ENCODE measurements at regions not wholly inside any gene's neighbourhood (a gene's known extent, or its start where the extent isn't known, plus 50 kb on each side); places are given as distances from the start of the nearest gene placed in this dataset.
"Not testable (repeated sequence)": the region's sequence is repeated elsewhere in the genome, so short reads cannot be mapped to it uniquely, and the experiment has no call there.

DNA sequence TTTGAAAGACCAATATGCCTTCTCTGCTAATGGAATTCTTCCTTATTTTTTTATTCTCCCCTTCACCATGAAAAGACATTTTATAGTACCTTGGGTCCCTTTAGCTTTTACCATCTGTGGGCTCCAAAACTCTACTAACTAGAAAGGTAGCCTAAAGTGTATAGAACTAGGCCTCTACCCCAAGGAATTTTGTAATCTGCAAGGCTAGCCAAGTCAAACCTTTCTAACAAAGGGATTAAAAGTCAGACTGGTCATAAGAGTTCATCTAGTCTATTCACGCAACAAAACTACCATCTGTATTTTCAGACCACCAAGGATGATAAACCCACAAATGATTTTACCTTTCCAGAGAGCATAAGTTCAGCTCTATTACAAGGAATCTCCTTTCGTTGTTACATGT, 189.5 kb upstream of the DCAF8L1 start:
- no peaks in the 10 kb centered on the region for H3K36me3 ChIP-seq (replicated peaks)
- no peak overlapping the region for H3K4me3 ChIP-seq
- no peaks in the 10 kb centered on the region for H3K27me3 ChIP-seq (ENCODE audit: low read depth)
- H3K4me1 ChIP-seq, result no peaks in the 10 kb centered on the region
- DNase-seq (ENCODE audit: low spot score in 2 of 2), result no peak
- in situ Hi-C loops (cut with MboI; ENCODE audit: low sequenced_read_pairs), result no loop called here
- H3K9me3 ChIP-seq, result no peaks in the 10 kb centered on the region

DNA sequence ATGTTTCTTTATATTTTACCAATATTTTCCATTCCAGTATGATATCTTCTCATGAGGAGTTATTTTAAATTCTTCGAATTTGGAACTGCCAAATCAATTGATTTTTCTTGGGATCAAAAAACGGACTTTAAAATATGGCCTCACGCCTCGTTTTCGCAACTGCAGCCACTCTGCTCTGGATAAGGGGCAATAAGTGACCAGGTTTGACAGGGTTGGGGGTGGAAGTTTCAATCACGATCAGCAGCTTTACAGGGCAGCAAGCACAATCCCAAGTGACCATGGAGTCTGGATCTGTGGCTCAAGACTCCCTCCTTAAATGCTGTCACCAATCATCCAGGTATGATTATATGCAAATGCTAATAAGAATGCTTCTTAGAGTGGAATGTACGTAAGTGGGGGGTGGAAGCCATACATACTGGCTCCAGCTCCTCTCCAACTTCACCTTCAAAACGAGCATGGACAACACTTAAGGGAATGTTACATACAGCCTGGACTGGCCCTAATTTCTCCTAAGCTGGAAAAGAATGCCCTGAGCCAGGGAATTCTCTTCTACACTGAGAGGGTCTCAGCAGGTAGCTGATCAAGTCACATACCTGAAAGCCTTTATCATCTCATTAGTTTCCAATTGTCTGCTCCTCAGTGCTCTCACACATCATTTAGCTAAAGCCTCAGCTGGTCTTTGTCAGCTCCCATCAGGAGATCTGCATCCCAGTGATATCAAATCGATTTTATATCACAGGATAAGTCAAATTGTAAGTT, 176.9 kb upstream of the DCAF8L1 start:
- in situ Hi-C loops (cut with MboI; ENCODE audit: low sequenced_read_pairs), result no loop called here
- H3K4me1 ChIP-seq, result no peaks in the 10 kb centered on the region

DNA sequence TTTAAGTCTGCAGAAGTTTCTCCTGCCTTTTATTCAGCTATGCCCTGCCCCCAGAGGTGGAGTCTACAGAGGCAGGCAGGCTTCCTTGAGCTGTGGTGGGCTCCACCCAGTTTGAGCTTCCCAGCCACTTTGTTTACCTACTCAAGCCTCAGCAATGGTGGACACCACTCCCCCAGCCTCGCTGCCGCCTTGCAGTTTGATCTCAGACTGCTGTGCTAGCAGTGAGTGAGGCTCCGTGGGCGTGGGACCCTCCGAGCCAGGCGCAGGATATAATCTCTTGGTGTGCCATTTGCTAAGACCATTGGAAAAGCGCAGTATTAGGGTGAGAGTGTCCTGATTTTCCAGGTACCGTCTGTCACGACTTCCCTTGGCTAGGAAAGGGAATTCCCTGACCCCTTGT, 171.0 kb upstream of the DCAF8L1 start:
- DNase-seq (ENCODE audit: low spot score in 2 of 2); H3K36me3 ChIP-seq (replicated peaks); H3K9me3 ChIP-seq; H3K4me3 ChIP-seq; H3K27me3 ChIP-seq (ENCODE audit: low read depth); in situ Hi-C loops (cut with MboI; ENCODE audit: low sequenced_read_pairs); H3K4me1 ChIP-seq: not testable (repeated sequence)

More for the DNA sequence above, 176.9 kb upstream of the DCAF8L1 start:
- Histone ChIP-seq H3K27me3 (ENCODE audit: low read depth) (no peaks in the 10 kb centered on the region), H3K4me3 (no peak overlapping the region), H3K36me3 (replicated peaks) (no peaks in the 10 kb centered on the region), H3K9me3 (no peaks in the 10 kb centered on the region)
- DNase-seq (ENCODE audit: low spot score in 2 of 2), result no peak

DNA sequence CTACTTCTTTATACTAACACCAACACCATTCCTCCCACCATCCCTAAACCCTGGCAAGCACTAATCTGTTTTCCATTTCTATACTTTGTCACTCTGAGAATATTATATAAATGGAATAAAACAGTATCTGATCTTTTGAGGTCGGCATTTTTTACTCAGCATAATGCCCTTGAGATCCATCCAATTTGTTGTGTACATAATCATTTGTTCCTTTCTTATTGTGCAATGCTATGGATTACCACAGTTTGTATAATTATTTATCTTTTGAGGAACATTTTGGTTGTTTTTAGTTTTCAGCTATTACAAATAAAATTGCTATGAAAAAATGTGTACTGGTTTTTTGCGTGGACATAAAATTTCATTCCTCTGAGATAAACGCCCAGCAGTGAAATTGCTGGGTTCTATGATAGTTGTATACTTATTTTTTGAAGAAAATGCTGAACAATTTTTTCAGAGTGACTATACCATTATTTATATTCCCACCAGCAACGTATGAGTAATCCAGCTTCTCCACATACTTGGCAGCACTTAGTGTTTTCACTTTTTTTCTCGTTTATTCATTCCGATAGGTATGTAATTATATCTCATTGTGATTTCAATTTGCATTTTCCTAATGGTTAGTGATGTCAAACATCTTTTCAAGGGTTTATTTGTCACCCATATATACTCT, 154.3 kb upstream of the DCAF8L1 start:
- no peaks in the 10 kb centered on the region for H3K27me3 ChIP-seq (ENCODE audit: low read depth)
- no peaks in the 10 kb centered on the region for H3K36me3 ChIP-seq (replicated peaks)
- H3K9me3 ChIP-seq, result no peaks in the 10 kb centered on the region
- no peaks in the 10 kb centered on the region; the same call in none of the 2 replicates for H3K4me1 ChIP-seq
- in situ Hi-C loops (cut with MboI; ENCODE audit: low sequenced_read_pairs), result no loop called here
- no peak for DNase-seq (ENCODE audit: low spot score in 2 of 2)
- H3K4me3 ChIP-seq, result no peak overlapping the region

DNA sequence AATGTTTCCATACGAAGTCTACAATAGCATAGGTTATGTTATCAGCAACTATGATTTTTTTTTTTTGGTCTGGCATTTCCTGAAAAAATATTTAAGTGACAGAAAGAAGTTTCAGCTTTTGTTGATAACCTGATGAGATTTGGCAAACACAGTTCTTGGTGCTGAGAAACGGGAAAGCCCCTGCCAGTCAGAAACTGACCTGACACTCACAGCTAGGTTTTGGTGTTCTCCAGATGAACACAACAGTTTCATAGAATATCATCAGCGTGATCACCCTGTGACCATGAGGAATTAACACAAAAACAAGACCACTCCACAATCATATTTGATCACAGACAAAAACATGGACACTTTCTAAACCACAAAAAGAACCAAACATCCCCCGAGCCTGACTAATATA, 152.5 kb upstream of the DCAF8L1 start:
- Histone ChIP-seq H3K36me3 (replicated peaks) (no peaks in the 10 kb centered on the region), H3K9me3 (no peaks in the 10 kb centered on the region), H3K4me3 (no peak overlapping the region), H3K4me1 (no peaks in the 10 kb centered on the region; the same call in none of the 2 replicates), H3K27me3 (ENCODE audit: low read depth) (no peaks in the 10 kb centered on the region)
- no peak for DNase-seq (ENCODE audit: low spot score in 2 of 2)
- in situ Hi-C loops (cut with MboI; ENCODE audit: low sequenced_read_pairs), result no loop called here

DNA sequence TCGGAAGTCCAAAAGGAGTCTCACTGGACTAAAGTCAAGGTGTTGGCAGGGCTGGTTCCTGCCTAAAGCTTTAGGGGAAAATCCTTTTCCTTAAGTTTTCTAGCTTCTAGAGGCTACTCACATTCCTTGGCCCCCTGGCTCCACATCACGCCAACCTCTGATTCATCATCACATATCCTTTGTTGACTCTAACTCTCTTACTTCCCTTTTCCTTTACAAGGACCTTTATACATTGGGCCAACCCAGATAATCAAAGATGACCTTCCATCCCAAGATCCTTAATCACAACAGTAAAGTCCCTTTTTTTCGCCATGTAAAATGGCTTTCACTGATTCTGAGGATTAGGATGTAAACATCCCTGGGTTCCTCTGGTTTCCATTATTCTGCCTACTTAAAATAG, 146.4 kb upstream of the DCAF8L1 start:
- H3K4me3 ChIP-seq, result no peak overlapping the region
- no peaks in the 10 kb centered on the region for H3K36me3 ChIP-seq (replicated peaks)
- H3K4me1 ChIP-seq, result peaks cover 14% of the 10 kb centered on the region
- in situ Hi-C loops (cut with MboI; ENCODE audit: low sequenced_read_pairs), result no loop called here
- H3K9me3 ChIP-seq, result no peaks in the 10 kb centered on the region
- H3K27me3 ChIP-seq (ENCODE audit: low read depth), result no peaks in the 10 kb centered on the region
- no peak for DNase-seq (ENCODE audit: low spot score in 2 of 2)

DNA sequence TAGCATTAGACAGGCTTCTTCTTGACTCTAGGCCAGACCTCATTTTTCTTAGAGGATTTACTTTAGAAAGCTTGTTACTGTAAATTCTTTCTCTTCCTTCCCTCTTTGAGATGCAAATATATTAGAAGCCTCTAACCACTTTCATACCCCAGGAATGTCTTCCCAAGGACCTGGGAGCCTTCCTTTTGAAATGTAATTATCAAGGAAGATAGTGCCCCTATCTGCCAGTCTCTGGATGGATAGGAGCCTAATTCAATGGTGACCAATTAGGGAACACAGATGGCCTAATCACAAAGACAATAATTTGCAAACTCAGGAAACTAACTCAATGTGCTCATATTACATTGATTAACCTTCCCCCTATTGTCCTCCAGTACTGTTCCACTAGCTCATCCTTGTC, 145.6 kb upstream of the DCAF8L1 start:
- H3K9me3 ChIP-seq, result no peaks in the 10 kb centered on the region
- no peak overlapping the region for H3K4me3 ChIP-seq
- no peaks in the 10 kb centered on the region for H3K36me3 ChIP-seq (replicated peaks)
- peaks cover 14% of the 10 kb centered on the region for H3K4me1 ChIP-seq
- H3K27me3 ChIP-seq (ENCODE audit: low read depth), result no peaks in the 10 kb centered on the region
- DNase-seq (ENCODE audit: low spot score in 2 of 2), result peak; percentile 33 to 95
- in situ Hi-C loops (cut with MboI; ENCODE audit: low sequenced_read_pairs), result no loop called here

DNA sequence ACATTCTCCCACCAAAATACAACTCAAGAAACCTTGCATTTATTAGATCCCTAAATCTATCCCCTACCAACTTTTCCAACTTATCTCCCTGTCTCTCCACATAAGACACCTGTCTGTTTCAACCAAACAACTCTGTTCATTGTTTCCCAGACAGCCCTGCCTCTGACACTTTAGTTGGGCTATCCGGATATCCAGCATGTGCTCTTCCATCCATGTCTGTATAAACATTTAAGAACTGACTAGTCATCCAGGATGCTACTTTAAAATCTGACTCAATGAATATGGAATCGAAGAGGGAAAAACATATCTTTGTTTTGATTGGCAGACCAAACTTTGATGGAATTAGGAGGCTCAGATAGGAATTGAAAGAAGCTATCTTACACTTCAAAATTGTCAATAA, 143.2 kb upstream of the DCAF8L1 start:
- H3K36me3 ChIP-seq (replicated peaks), result no peaks in the 10 kb centered on the region
- in situ Hi-C loops (cut with MboI; ENCODE audit: low sequenced_read_pairs), result no loop called here
- no peaks in the 10 kb centered on the region for H3K27me3 ChIP-seq (ENCODE audit: low read depth)
- no peak for DNase-seq (ENCODE audit: low spot score in 2 of 2)
- H3K9me3 ChIP-seq, result no peaks in the 10 kb centered on the region
- H3K4me3 ChIP-seq, result no peak overlapping the region
- peaks cover 14% of the 10 kb centered on the region for H3K4me1 ChIP-seq

DNA sequence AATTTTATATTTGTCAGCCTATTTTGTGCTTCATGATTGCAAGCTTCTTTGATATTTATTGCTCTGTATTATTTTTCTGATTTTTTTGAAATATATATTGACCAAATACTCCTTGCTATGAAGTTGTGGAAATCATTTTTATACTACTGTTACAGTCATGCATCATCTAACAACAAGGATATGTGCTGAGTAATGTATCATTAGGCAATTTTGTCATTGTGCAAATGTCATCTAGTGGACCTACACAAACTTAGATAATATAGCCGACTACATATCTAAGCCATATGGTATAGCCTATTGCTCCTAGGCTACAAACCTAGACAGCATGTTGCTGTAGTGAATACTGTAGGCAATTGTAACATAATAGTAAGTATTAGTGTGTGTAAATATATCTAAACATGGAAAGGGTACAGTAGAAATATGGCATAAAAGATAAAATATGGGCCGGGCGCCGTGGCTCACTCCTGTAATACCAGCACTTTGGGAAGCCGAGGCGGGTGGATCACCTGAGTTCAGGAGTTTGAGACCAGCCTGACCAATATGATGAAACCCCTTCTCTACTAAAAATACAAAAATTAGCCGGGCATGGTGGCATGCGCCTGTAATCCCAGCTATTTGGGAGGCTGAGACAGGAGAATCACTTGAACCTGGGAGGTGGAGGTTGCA, 139.5 kb upstream of the DCAF8L1 start:
- H3K27me3 ChIP-seq (ENCODE audit: low read depth); H3K9me3 ChIP-seq; H3K36me3 ChIP-seq (replicated peaks); H3K4me3 ChIP-seq; in situ Hi-C loops (cut with MboI; ENCODE audit: low sequenced_read_pairs); H3K4me1 ChIP-seq; DNase-seq (ENCODE audit: low spot score in 2 of 2): not testable (repeated sequence)

DNA sequence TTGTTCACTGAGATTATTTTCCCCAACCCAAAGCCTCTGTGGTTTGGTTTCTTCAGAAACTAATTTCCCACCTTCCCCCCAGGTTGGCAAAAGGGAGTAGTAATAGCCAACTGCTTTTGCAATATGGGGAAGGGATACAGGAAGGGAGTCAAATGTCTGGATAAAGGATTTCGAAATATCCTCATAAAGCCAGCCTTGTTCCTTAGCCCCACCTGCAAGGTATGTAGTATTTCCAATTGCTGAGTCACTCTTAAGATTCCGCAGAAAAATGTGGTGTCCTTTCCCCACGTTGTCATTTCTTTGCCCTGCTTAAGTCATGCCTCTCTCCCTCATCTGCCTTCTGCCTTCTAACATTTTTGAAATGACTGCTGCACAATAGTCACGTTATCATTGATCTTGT, 138.8 kb upstream of the DCAF8L1 start:
- no peaks in the 10 kb centered on the region for H3K9me3 ChIP-seq
- in situ Hi-C loops (cut with MboI; ENCODE audit: low sequenced_read_pairs), result no loop called here
- peaks cover 7% of the 10 kb centered on the region for H3K4me1 ChIP-seq
- no peak overlapping the region for H3K4me3 ChIP-seq
- no peaks in the 10 kb centered on the region for H3K27me3 ChIP-seq (ENCODE audit: low read depth)
- DNase-seq (ENCODE audit: low spot score in 2 of 2), result no peak
- H3K36me3 ChIP-seq (replicated peaks), result no peaks in the 10 kb centered on the region

DNA sequence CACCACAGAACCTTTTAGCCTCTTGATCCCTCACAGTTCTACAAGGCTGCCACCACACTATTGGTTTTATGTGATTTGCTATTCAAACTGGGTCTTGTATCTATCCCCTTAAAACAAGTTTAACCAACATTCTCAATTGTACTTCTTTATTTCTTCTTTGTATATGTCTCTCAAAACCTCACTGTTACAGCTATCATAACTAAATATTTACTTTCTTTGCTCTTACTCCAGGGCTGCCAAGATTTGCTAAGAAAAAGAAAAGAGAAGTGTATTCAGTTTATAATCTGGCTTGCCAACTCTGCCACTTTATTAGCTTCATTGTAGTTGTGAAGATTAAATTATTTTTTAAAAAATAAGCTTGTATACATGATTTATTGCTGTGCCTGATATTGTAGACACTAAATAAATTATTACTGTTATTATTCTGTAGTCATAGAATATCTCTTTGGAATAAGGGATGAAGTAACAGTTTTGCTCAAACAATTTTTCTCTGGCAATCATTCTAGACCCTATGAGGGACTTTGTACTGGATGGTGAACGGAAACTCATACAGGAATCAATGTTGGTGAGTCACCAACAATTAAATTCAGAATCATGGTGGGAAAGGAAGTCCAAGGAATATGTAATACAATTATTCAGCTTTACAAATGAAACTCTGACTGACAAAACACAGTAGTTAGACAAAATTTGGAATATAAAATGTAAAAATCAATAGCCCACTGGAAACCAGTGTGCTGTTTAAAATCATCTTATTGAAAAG, 127.1 kb upstream of the DCAF8L1 start:
- Histone ChIP-seq H3K4me1 (0 out of 2 replicates have a peak, but pooled peaks cover 2% of the 10 kb centered on the region), H3K36me3 (replicated peaks) (no peaks in the 10 kb centered on the region), H3K4me3 (no peak overlapping the region), H3K27me3 (ENCODE audit: low read depth) (no peaks in the 10 kb centered on the region), H3K9me3 (no peaks in the 10 kb centered on the region)
- DNase-seq (ENCODE audit: low spot score in 2 of 2), result no peak
- in situ Hi-C loops (cut with MboI; ENCODE audit: low sequenced_read_pairs), result no loop called here

DNA sequence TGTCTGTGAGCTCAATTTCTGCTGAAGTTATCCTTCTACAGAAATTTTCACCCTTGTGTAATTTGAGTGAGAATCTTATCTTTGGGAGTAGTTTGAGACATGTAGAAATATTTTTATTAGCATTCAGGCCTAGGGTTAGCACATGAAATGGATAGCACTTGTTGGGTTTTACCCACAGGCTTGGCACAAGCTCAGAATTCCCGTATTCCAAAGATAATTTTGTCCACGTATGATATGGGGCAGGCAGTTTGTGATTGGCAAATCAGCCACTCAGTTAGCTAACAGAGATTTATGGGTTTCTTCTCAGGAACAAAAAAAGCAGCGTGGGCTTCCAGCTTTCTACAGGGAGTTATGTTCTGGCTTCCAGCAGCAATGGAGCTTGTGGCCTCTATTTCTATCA, 117.9 kb upstream of the DCAF8L1 start:
- Histone ChIP-seq H3K27me3 (ENCODE audit: low read depth) (no peaks in the 10 kb centered on the region), H3K36me3 (replicated peaks) (no peaks in the 10 kb centered on the region), H3K4me1 (0 out of 2 replicates have a peak, but pooled peaks cover 2% of the 10 kb centered on the region), H3K9me3 (no peaks in the 10 kb centered on the region), H3K4me3 (no peak overlapping the region)
- no peak for DNase-seq (ENCODE audit: low spot score in 2 of 2)
- in situ Hi-C loops (cut with MboI; ENCODE audit: low sequenced_read_pairs), result no loop called here

DNA sequence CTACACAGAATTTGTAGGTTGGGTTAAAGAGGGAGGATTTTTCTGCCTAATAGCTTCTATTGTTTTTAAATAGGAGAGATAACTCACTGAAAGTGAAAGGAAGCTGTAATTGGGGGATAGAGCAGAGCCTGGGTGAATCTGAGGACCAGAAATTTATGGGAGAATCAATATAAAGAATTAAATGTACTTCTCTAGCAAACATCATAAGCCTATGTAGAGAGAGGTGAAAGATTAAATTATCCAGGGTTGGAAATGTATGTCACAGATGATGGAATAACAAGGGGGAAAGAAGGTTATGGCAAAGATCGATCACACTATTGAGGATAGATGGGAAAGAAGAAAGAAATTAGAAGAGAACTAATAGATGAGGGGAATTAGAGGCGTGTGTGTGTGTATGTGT, 104.4 kb upstream of the DCAF8L1 start:
- DNase-seq (ENCODE audit: low spot score in 2 of 2), result no peak
- in situ Hi-C loops (cut with MboI; ENCODE audit: low sequenced_read_pairs), result no loop called here
- Histone ChIP-seq H3K27me3 (ENCODE audit: low read depth) (no peaks in the 10 kb centered on the region), H3K9me3 (no peaks in the 10 kb centered on the region), H3K4me3 (no peak overlapping the region), H3K36me3 (replicated peaks) (no peaks in the 10 kb centered on the region), H3K4me1 (no peaks in the 10 kb centered on the region)

DNA sequence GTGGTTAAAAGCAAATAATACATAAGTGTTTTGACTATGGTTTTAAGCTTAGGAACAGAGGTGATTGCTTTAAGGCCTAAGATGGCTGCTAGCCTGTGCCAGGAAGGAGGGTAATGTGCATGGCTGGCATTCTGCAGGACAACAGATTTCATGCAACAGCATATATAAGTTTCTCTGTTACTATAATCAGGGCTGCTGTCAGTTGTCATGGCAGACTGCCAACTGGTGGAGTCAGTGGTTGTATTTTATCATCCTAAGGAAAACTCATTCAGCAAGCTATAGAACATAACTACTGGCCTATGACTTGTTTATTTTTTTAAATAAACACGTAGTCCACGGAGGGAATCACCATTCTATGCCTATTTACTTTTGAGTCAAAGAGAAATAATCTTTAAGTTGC, 77.7 kb upstream of the DCAF8L1 start:
- Histone ChIP-seq H3K36me3 (replicated peaks) (no peaks in the 10 kb centered on the region), H3K27me3 (ENCODE audit: low read depth) (no peaks in the 10 kb centered on the region), H3K9me3 (no peaks in the 10 kb centered on the region), H3K4me3 (no peak overlapping the region), H3K4me1 (peaks cover 8% of the 10 kb centered on the region)
- DNase-seq (ENCODE audit: low spot score in 2 of 2), result no peak
- in situ Hi-C loops (cut with MboI; ENCODE audit: low sequenced_read_pairs), result no loop called here
